HG03280 (cell line): ENCODE measurements at regions not wholly inside any gene's neighbourhood (a gene's known extent, or its start where the extent isn't known, plus 50 kb on each side); places are given as distances from the start of the nearest gene placed in this dataset.

Experiments used
- ATAC-seq: cut with Tn5 transposase; IDR thresholded peaks from one replicate; pipeline ENCODE4 v1.9.1; 2021; ENCODE audit warnings: mild to moderate bottlenecking, moderate library complexity; ENCODE audit not compliant: unreplicated experiment

DNA sequence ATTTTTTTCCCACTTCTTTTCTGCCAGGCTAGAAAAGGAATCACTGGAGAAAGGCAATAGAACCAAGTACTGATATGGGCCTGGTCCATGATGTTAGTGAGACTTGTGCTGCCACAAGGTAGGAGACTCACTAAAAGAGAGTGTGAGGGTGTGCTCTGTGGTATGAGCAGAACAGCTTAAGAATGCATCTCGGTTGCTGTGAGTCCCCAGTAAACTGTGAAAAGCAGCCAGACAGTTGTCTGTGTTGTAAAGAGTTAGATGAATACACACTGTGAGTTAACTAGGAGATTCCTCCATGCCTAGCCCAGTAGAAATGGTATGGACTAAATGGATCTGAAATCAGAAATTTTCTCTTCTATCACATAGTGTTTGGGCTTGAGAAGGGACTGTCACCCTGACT is 1177.3 kb upstream of the MIR17HG start:
- no peak for ATAC-seq

DNA sequence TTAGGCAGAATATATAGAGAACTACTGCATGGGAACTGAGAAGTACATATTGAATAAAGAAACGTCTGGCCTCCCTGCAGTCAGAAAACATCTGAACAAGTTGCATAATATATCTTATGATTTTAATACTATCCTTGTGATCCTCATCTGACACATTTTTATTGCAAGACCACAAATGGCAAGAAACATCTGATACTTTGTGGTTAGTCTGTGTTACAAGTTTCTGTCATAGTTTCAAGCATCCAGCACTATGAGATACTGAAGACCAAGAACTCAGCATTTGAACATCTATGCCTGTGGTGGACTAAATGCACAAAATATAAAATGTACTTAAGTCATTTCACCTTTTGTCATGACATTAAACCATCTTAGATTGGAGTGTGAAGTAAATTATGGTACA is 1175.8 kb upstream of the MIR17HG start:
- ATAC-seq = no peak

DNA sequence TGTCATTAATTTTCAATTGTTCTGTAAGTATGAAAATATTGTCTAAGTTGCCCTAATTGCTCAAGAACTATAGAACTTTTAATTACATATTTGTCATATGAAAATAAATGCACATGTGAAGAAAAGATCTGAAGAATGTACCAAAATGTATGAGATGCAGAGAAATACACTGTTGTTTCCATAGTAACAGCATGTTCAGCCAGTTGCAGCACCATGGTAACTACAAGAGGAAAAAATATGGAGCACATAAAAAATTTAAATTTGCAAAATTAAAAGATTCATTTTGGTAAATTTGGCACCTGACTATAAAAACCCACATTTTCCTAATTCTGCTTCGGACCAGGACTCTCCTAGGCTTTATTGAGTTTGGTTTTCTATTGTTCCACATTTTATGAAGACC is 1170.0 kb upstream of the MIR17HG start:
- no peak for ATAC-seq

DNA sequence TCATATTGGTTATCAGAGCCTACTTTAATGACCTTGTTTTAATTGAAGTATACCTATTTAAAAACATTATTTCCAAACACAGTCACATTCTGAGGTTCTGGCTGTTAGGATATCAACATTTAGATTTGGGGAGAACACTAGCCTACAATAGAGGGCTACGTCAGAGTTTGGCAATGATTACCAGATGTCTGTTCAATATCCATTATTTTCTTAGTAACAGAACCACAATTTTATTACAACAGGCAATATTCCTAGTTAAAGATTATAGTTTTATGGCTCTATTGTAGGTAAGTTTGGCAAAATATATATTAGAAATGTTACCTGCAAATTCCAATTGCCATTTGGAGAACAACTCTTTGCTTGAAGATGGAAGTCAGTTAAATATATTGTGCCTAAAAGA is 1163.1 kb upstream of the MIR17HG start:
- no peak for ATAC-seq

DNA sequence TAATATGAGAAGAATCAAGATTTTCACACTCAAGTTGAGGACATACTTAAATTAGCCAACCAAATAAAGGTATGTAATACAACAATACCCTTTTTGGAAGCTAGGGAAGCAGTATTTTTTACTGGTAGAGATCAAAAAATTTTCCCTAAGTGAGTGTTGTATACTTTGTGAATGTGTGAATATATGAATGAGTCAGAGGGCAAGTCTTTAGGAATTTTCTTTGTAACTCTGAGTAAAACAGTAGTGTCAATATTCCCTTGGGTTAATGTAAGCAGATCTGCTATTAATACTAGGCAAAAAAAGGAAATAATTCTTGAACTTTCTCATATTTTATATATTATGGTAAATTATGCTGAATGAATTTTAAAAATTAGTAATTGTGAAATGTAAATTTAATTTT is 1161.8 kb upstream of the MIR17HG start:
- no peak for ATAC-seq

DNA sequence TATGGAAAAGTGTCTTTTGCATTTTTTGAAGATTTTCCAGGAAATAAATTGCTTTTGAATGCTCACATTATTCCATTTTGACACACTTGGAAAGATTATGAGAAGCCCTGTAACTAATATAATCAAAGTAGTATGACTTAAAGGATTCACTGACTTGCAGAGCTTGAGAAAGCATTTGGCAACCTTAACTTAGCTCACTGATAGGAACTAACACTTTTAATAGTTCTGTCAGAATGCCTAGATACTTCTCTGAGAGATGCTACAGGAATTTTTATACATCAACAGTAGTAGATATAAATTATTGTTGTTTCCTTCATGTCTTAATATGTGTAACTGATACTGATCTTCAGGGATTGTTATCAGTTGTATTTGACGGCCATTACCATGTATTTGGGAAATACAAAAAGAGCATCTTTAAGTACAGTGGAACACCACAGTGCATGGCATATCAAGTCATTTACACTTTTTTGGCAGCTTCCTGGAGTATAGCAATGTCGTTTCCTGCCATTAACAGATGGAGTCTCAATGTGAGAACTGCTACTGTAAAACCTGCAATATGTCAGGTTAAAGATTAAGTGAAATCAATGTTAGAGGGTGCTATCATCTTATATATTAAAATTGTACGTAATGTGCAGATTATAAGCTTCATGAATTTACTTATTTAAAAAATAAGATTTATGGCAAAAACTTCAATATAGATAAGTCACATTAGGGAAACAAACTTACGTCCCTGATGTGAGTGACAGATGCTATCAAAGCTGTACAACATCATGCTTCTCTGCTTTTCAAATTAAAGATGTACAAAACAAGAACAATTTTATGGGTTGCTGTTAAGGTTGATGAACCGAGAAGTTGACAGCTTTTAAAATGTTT is 1159.8 kb upstream of the MIR17HG start:
- no peak for ATAC-seq

DNA sequence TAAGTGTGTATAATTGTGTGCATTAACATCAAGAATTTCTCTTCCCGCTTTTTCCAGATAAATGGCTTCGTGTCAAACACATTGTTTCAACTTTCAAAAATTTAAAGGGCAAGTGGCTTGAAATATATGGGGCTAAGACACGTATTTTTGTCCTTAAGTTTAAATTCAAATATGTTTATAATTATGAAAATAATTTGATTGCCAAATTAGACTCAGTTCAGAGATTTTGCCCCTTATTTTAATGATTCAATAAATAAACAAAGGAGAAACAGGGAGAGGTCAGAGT is 1159.2 kb upstream of the MIR17HG start:
- no peak for ATAC-seq

DNA sequence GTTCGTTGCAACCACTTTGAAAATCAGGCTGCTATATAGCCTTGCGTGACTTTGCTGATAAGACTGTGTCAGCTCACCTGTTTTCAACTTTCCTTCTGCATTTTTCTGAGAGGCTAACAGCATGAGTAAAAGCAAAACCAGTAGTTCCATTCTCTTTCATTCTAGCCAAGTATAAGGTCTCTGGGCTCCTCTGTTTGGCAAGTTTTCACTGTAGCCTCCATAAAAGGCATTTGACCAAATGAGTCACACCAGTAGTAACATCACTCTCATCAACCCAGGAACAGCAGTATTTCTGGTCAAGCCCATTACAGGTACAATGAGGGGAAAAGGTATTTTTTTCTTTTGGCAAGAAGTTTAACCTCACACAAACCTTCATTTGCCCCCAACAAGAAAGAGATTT is 1149.8 kb upstream of the MIR17HG start:
- ATAC-seq = no peak

DNA sequence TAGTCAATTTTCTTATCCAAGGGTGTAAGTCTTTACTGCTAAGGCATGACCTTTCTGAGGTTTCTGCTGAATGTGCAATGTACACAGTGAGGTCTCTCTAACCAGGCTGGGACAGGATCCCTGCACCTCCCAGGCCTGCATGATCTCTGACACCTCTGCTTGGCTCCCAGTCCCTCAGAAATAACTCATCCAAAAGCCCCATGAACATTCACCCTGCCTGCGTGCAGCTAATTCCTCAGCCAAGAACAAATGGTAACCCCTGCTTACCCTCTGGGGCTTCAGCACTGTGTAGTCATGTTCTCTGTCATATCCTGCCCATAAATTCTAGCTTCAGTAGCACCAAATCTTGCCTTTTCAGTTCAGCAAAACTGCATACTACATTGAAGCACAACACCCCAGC is 1146.3 kb upstream of the MIR17HG start:
- no peak for ATAC-seq

DNA sequence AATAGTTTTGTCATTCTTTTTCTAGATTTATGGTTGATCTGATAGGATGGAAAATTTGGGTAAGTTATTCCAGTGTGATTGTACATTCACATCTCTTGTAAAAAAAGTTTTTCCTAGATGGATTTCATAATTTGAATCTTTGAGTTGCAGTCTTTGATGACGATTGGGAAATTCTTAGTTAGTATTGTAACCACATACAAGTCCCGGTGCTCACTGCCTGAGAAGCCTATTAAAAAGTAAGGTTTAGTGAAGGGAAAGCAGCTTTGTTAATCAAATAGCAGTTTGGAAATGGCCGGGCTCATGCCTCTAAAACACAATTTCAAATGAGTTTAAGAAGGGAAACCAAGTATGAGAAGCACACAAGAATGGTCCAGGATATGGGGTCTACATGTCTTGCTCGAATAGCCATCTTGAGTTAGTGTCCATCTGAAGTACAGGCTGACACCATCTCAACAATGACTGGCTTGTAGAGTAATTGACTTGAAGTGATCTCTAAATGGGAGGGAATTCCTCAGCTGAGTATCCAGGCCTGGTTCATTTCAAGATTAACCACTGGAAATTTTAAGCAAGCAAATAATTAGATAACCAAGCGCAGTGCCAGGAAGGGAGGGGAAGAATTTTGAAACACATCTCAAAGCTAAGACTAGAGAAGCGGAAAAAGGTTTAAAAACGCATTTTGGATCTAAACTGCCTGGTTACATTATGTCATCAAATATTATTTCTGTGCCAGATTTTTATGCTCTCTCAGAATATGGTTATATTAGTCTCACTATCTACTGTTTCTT is 1145.6 kb upstream of the MIR17HG start:
- no peak for ATAC-seq

DNA sequence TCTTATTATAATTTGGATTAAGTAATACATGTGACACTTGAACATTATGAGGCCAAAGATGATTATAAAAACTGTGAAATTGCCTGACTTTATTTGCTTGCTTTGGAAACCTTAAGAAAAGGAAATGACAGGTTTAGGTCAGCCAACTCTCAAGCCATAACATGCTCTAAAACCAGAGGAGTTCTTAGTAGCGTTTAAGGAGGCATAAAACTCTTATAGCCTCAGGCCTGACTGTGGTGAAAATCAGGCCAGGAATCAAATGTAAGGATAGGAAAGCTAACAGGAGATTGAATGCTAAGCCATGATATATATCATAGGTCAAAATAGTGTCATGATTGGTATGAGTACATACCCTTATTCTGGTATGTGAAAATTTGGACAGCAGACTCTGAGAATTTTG is 1142.4 kb upstream of the MIR17HG start:
- ATAC-seq = no peak

DNA sequence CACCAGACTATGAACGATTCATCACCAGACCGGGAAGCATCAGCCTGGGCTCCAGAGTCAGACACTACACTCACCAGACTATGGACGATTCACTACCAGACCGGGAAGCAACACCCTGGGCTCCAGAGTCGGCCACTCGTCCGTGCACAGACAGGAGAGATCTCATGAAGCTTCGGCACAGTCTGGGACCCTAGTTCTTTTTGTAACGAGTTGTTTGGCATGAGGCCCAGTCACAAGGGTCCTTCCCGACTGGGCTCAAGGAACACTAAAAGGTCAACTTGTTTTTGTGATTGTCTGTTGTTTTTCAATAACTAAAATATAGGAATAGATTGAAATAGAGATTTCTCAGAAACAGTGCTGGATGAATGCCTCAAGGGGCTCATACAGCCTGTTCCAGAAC is 1141.6 kb upstream of the MIR17HG start:
- no peak for ATAC-seq

DNA sequence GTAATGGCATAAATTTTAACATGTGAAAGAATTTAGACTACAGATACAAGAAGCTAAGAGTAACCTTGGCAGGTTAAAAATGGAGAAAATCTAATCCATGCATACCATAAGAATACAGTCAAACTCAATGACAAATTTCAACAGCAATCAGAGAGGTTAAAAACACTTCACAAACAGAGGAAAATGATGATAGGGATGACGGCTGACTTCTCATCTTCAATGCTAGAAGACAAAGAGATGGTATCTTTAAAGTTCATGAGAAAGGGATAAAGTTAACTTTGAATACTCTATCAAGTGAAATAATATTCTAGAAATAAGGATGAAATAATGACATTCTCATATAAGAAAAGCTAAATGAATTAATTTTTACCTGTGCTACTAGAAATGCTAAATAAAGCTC is 1130.2 kb upstream of the MIR17HG start:
- ATAC-seq = no peak

DNA sequence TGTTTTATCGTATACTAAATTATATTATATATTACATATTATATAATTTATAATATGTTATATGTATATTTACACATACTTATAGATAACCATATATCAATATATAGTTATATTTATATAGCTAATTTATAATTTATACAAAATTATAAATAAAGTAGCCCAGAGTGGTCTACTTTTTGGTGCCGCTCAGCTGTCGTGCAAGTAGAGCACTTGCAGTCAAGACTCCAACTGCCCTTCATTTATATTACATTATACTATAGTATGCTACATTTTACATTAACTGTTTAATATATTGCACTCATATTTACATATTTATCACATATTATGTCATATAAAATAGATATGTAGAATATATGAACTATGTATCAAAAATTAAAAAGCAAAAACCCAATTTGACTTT is 1124.7 kb upstream of the MIR17HG start:
- no peak for ATAC-seq

DNA sequence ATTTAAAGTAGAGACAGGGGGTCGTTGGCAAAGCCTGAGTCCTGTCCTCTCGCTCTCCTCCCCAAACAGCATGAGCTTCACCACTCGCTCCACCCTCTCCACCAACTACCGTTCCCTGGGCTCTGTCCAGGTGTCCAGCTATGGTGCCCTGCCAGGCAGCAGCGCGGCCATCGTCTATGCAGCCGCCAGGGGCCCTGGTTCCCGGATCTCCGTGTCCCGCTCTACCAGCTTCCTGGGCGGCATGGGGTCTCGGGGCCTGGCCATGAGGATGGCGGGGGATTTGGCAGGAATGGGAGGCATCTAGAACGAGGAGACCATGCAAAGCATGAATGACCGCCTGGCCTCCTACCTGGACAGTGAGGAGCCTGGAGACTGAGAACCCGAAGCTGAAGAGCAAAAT is 1117.2 kb upstream of the MIR17HG start:
- no peak for ATAC-seq

DNA sequence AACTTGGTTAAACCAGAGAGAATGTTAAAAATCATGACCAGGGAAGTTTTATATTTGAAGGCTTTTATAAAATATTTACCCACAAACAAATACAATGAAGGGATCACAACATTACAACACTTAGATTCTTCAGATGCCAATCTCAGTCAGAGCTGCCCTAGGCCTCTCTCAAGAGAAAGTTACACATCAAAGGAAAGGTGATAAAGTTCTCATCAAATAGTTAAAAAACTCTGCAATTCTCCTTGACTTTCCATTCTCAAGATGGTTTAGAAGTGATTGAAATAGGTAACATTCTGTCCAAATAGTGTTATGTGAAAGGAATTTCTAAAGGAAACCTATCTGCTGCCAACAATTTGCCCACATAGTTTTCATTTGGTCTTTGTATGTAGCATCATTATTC is 1115.2 kb upstream of the MIR17HG start:
- ATAC-seq = no peak

DNA sequence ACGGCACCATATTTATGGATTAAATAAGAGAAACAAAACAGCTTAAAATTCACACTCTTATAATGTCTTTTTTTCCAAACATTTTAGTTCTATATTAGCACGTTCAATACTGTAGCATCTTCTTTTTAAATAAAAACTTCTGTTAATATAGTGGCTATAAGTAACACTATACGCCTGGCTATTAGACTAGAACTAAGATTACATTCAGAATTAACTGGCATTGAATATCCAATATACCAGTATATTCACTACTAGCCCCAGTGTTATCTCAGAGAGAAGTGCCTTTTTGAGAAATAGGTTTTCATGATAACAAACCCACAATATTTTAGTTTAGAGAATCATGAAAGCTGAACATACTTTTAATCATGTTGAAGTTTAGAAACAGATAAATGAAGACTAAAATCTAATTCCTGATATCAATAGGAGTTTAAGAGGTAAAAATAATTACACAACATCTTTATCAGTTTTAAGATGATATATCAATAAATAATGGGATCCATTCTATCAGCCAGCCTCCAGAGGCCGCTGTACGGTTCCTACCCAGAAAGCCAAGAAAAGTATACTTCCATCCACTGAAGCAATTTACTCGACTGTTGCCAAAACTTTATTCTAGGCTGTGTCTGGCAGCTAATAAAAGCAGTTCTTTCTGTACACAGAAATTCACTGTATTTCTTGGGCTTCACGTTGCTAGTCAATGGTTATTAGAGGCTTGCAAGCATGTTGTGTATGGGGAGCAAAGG is 1113.4 kb upstream of the MIR17HG start:
- ATAC-seq = no peak

DNA sequence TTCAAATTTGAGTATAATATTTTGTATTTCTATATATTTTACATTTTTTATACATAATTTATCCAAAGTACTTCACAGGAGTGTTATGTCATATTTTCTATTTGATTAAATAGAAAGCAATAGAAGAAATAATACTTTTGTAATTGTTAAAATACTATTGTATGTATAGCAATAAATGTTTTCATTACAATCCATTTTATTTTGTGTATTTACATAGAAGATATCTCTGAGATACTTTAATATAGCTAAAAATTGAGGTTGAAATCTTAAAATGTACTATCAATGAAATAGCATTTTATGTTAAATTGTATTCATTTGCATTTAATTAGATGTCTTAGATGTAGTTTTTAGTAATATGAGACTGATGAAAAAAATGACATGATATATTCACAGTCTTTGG is 1109.6 kb upstream of the MIR17HG start:
- ATAC-seq = no peak

DNA sequence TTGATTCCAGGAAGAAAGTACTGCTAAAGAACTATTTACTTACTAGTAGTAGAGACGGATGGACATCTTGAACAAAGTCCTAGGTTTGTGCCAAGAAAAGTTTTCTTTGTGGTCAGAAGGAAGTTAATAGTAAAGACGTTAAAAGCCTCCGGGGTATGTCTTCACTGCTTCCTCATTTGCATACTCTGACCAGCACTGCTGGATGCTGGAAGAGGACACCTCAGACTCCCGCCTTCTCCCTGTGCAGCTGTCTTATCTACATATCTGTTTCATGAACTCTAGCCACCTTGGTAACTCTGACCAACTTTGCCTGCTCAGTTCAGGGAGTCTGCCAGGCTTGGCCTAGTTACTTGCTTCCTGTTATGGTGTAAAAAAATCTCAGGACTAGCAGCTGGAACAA is 1109.1 kb upstream of the MIR17HG start:
- no peak for ATAC-seq

DNA sequence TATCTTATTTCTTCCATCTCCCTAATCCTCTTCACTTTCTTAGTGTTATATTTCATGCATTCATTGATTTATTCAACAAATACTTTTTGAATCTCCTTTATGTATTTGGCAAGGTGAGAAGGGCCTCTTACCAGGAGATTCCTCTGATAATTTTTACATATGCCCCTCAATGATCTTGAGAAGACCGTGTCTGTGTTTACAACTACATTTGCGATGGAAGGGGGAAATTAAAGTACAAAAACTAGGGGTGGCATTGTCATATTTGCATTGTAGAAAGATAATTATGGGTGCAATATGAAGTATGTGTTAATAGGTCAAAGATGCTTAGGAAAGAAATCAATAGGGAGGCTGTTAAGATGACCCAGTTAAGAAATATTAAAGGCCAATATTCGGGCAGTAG is 1108.4 kb upstream of the MIR17HG start:
- no peak for ATAC-seq

DNA sequence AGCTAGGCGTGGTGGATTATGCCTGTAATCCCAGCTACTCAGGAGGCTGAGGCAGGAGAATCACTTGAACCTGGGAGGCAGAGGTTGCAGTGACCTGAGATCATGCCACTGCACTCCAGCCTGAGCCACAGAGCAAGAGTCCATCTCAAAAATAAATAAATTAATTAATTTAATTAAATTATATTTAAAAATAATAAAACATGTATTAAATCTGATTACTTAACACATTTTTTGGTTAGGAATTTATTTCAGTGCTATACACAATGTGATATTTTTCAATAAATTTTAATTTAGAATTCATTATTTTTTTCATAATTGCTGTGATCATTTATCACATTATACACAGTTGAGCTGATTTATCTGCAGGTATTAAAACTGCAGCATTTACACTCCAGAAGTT is 1101.5 kb upstream of the MIR17HG start:
- no peak for ATAC-seq
